GM23338 (cell line): ENCODE measurements at regions not wholly inside any gene's neighbourhood (a gene's known extent, or its start where the extent isn't known, plus 50 kb on each side); places are given as distances from the start of the nearest gene placed in this dataset.

Source experiments
- ATAC-seq: fragments of 200-7000 bp; cut with Tn5 transposase; 3 replicates; pipeline ENCODE4 v1.9.1; 2020
- DNase-seq: peaks from one replicate; pipeline ENCODE4 v3.0.0-alpha.2; 2015; ENCODE audit warnings: low spot score
- H2AFZ ChIP-seq: fragments of 200-600 bp; sonication (generic); 2 replicates; pipeline ENCODE4 v1.8.0; 2016; ENCODE audit warnings: antibody characterized with exemption, mild to moderate bottlenecking, moderate library complexity
- H3F3A ChIP-seq: fragments of 200-600 bp; sonication (generic); replicated peaks from 2 replicates; pipeline ENCODE4 v1.8.0; 2017; ENCODE audit warnings: antibody characterized with exemption, mixed run types, low read depth
- H3K27ac ChIP-seq: fragments of 200-600 bp; sonication (generic); 2 replicates; pipeline ENCODE4 v1.6.1; 2016; ENCODE audit warnings: low read depth
- H3K27me3 ChIP-seq: fragments of 200-600 bp; sonication (generic); 2 replicates; pipeline ENCODE4 v1.8.0; 2016; ENCODE audit warnings: mild to moderate bottlenecking, mixed run types, moderate library complexity; ENCODE audit not compliant: insufficient read depth
- H3K36me3 ChIP-seq: fragments of 200-600 bp; sonication (generic); 2 replicates; pipeline ENCODE4 v1.8.0; 2016; ENCODE audit warnings: mild to moderate bottlenecking; ENCODE audit not compliant: insufficient read depth
- H3K4me1 ChIP-seq: fragments of 200-600 bp; sonication (generic); 2 replicates; pipeline ENCODE4 v1.8.0; 2016; ENCODE audit warnings: mild to moderate bottlenecking, moderate library complexity; ENCODE audit not compliant: insufficient read depth
- H3K4me2 ChIP-seq: fragments of 200-600 bp; sonication (generic); 2 replicates; pipeline ENCODE4 v1.7.1; 2017; ENCODE audit warnings: mixed run types
- H3K4me3 ChIP-seq: fragments of 200-600 bp; sonication (generic); 2 replicates; pipeline ENCODE4 v1.6.1; 2016; ENCODE audit warnings: mixed run types
- H3K79me2 ChIP-seq: fragments of 200-600 bp; sonication (generic); replicated peaks from 2 replicates; pipeline ENCODE4 v1.8.0; 2017; ENCODE audit warnings: mild to moderate bottlenecking; ENCODE audit not compliant: insufficient read depth
- H3K9me2 ChIP-seq: fragments of 200-600 bp; sonication (generic); 2 replicates; pipeline ENCODE4 v1.8.0; 2017; ENCODE audit not compliant: insufficient read depth
- H4K20me1 ChIP-seq: fragments of 200-600 bp; sonication (generic); replicated peaks from 2 replicates; pipeline ENCODE4 v1.8.0; 2017; ENCODE audit warnings: mild to moderate bottlenecking; ENCODE audit not compliant: insufficient read depth
- H3K27ac Mint-ChIP-seq: 2 replicates; pipeline ENCODE4 v1.8.0; 2020; ENCODE audit warnings: inconsistent platforms, mild to moderate bottlenecking, moderate library complexity, mixed read lengths
- H3K27me3 Mint-ChIP-seq: 3 replicates; pipeline ENCODE4 v1.8.0; 2022; ENCODE audit warnings: low read depth, mild to moderate bottlenecking, moderate library complexity, mixed read lengths, inconsistent platforms; ENCODE audit not compliant: insufficient read depth, poor library complexity
- H3K36me3 Mint-ChIP-seq: 3 replicates; pipeline ENCODE4 v1.8.0; 2021; ENCODE audit warnings: low read depth, mild to moderate bottlenecking, inconsistent platforms, moderate library complexity, mixed read lengths
- H3K4me1 Mint-ChIP-seq: 3 replicates; pipeline ENCODE4 v1.8.0; 2020; ENCODE audit warnings: mild to moderate bottlenecking, inconsistent platforms, mixed read lengths
- H3K4me3 Mint-ChIP-seq: 3 replicates; pipeline ENCODE4 v1.8.0; 2021; ENCODE audit warnings: moderate library complexity, mild to moderate bottlenecking, inconsistent platforms, mixed read lengths
- H3K9me3 Mint-ChIP-seq: 3 replicates; pipeline ENCODE4 v1.8.0; 2020; ENCODE audit warnings: moderate library complexity, mild to moderate bottlenecking, inconsistent platforms, mixed read lengths
- EZH2 ChIP-seq: fragments of 200-600 bp; sonication (generic); IDR thresholded peaks from one replicate; pipeline ENCODE4 v1.8.0; 2017; ENCODE audit warnings: antibody characterized with exemption, mild to moderate bottlenecking, low read depth; ENCODE audit not compliant: unreplicated experiment
- EZH2phosphoT487 ChIP-seq: fragments of 200-600 bp; sonication (generic); IDR thresholded peaks from one replicate; pipeline ENCODE4 v1.8.1; 2018; ENCODE audit warnings: antibody characterized with exemption; ENCODE audit not compliant: unreplicated experiment
- JUNB ChIP-seq: IDR thresholded peaks from one replicate; pipeline ENCODE4 v1.6.1; 2016; ENCODE audit warnings: antibody characterized with exemption; ENCODE audit not compliant: unreplicated experiment
- POLR2AphosphoS5 ChIP-seq: IDR thresholded peaks from 2 replicates; pipeline ENCODE4 v1.6.1; 2016; ENCODE audit warnings: antibody characterized with exemption, low read depth
- ZNF114 ChIP-seq: fragments of 250-450 bp; sonication (Bioruptor Pico); IDR thresholded peaks from 2 replicates; pipeline ENCODE4 v1.5.0; 2020; ENCODE audit warnings: mild to moderate bottlenecking, moderate library complexity
- TF ChIP-seq, protein P1 (sequence below), 2 experiments: fragments of 200-600 bp in 1 of 2; sonication (generic) in 1 of 2; conservative IDR thresholded peaks; 2 replicates each; pipeline versions ENCODE4 v1.5.1 to v1.6.1; 2016 to 2017; ENCODE audit warnings: antibody characterized with exemption in 2 of 2, low read depth in 2 of 2, mild to moderate bottlenecking in 2 of 2, moderate library complexity in 1 of 2
- TF ChIP-seq, protein P2 (sequence below): IDR thresholded peaks from one replicate; pipeline ENCODE4 v1.6.1; 2018; ENCODE audit warnings: antibody characterized with exemption; ENCODE audit not compliant: unreplicated experiment

- H3K4me1 Mint-ChIP-seq = peaks cover 2% of the 10 kb centered on the region; the same call in 1 of the 3 replicates
- no peak overlapping the region for H3K27ac Mint-ChIP-seq
- TF ChIP-seq POLR2AphosphoS5 = no peak
- TF ChIP-seq, protein P1, sequence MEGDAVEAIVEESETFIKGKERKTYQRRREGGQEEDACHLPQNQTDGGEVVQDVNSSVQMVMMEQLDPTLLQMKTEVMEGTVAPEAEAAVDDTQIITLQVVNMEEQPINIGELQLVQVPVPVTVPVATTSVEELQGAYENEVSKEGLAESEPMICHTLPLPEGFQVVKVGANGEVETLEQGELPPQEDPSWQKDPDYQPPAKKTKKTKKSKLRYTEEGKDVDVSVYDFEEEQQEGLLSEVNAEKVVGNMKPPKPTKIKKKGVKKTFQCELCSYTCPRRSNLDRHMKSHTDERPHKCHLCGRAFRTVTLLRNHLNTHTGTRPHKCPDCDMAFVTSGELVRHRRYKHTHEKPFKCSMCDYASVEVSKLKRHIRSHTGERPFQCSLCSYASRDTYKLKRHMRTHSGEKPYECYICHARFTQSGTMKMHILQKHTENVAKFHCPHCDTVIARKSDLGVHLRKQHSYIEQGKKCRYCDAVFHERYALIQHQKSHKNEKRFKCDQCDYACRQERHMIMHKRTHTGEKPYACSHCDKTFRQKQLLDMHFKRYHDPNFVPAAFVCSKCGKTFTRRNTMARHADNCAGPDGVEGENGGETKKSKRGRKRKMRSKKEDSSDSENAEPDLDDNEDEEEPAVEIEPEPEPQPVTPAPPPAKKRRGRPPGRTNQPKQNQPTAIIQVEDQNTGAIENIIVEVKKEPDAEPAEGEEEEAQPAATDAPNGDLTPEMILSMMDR (conservative IDR thresholded peaks at IDR 0.05; ENCODE audit: low read depth in 2 of 2) = peak; percentile 38 to 59; a peak in 3 of 4 replicates
- no peaks in the 10 kb centered on the region for H3K9me2 ChIP-seq
- DNase-seq (peak; percentile 10), ATAC-seq (peak; percentile 24; the same call in 1 of the 3 replicates)
- no peaks in the 10 kb centered on the region for H3K79me2 ChIP-seq
- H3K4me2 ChIP-seq = no peak overlapping the region
- no peaks in the 10 kb centered on the region for H3K4me1 ChIP-seq
- no peaks in the 10 kb centered on the region for H4K20me1 ChIP-seq
- H3K4me3 ChIP-seq = no peak overlapping the region
- no peaks in the 10 kb centered on the region for H3K27me3 Mint-ChIP-seq
- H3K27ac ChIP-seq = no peak overlapping the region
- no peak overlapping the region for H3K4me3 Mint-ChIP-seq
- no peak overlapping the region; the same call in 1 of the 2 replicates for H2AFZ ChIP-seq
- no peaks in the 10 kb centered on the region for H3F3A ChIP-seq
- H3K27me3 ChIP-seq = no peaks in the 10 kb centered on the region
- no peaks in the 10 kb centered on the region for H3K36me3 Mint-ChIP-seq
- H3K9me3 Mint-ChIP-seq = no peaks in the 10 kb centered on the region; the same call in 2 of the 3 replicates
- no peaks in the 10 kb centered on the region for H3K36me3 ChIP-seq
Measured at GRCh38 chr2:180359522-180360282, 352.6 kb upstream of the CWC22 start.

DNA sequence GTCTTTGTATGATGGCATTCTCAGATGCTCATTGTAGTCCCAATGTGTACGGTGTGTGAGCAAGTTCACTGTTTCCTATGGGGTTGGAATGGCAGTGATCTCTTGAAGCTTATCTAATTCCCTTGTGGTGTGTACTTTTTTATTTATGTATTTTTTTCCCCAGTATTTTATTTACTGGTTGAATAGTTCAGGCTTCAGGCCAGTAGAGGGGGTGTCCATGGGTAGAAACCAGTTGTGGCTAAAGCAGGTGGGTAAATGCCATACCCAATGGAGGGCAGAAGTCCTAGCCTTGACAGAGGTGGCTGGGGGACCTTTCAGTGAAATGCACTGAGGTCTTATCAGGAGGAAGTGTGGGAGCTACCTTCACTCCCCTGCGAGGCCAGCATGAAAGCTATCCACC lies 351.4 kb upstream of the CWC22 start:
- Histone ChIP-seq H3K4me1 (peaks cover under 1% of the 10 kb centered on the region; the same call in 1 of the 2 replicates), H3F3A (no peaks in the 10 kb centered on the region), H3K4me2 (no peak overlapping the region), H3K27me3 (no peaks in the 10 kb centered on the region), H3K9me2 (no peaks in the 10 kb centered on the region), H3K27ac (no peak overlapping the region), H3K79me2 (no peaks in the 10 kb centered on the region), H2AFZ (no peak overlapping the region), H3K4me3 (no peak overlapping the region), H3K36me3 (no peaks in the 10 kb centered on the region), H4K20me1 (no peaks in the 10 kb centered on the region)
- Mint-ChIP-seq H3K9me3 (no peaks in the 10 kb centered on the region), H3K27me3 (no peaks in the 10 kb centered on the region), H3K4me1 (peaks cover 2% of the 10 kb centered on the region; the same call in 2 of the 3 replicates), H3K4me3 (no peak overlapping the region), H3K36me3 (no peaks in the 10 kb centered on the region), H3K27ac (no peak overlapping the region)
- no peak for ATAC-seq
- DNase-seq = no peak
- no peak for TF ChIP-seq EZH2
- TF ChIP-seq, protein P1 (conservative IDR thresholded peaks at IDR 0.05; ENCODE audit: low read depth in 2 of 2) = peak; percentile 23 to 32; a peak in 1 of 4 replicates

- H3K4me3 ChIP-seq = no peak overlapping the region
- no peak for DNase-seq
- no peak for ATAC-seq
- H3K9me3 Mint-ChIP-seq = no peaks in the 10 kb centered on the region
- no peak overlapping the region for H3K4me3 Mint-ChIP-seq
- H3F3A ChIP-seq = no peaks in the 10 kb centered on the region
- no peak overlapping the region for H3K4me2 ChIP-seq
- H3K4me1 Mint-ChIP-seq = peaks cover 12% of the 10 kb centered on the region
- H3K36me3 Mint-ChIP-seq = no peaks in the 10 kb centered on the region
- no peak overlapping the region for H3K27ac ChIP-seq
- no peaks in the 10 kb centered on the region for H3K27me3 Mint-ChIP-seq
- no peaks in the 10 kb centered on the region for H3K9me2 ChIP-seq
- no peaks in the 10 kb centered on the region for H3K79me2 ChIP-seq
- H3K27ac Mint-ChIP-seq = no peak overlapping the region
- peaks cover 9% of the 10 kb centered on the region; the same call in 1 of the 2 replicates for H3K4me1 ChIP-seq
- H4K20me1 ChIP-seq = no peaks in the 10 kb centered on the region
- H3K36me3 ChIP-seq = no peaks in the 10 kb centered on the region
- no peak overlapping the region for H2AFZ ChIP-seq
- H3K27me3 ChIP-seq = no peaks in the 10 kb centered on the region
- TF ChIP-seq POLR2AphosphoS5 = no peak
- TF ChIP-seq EZH2phosphoT487 = no peak
- TF ChIP-seq, protein P2, sequence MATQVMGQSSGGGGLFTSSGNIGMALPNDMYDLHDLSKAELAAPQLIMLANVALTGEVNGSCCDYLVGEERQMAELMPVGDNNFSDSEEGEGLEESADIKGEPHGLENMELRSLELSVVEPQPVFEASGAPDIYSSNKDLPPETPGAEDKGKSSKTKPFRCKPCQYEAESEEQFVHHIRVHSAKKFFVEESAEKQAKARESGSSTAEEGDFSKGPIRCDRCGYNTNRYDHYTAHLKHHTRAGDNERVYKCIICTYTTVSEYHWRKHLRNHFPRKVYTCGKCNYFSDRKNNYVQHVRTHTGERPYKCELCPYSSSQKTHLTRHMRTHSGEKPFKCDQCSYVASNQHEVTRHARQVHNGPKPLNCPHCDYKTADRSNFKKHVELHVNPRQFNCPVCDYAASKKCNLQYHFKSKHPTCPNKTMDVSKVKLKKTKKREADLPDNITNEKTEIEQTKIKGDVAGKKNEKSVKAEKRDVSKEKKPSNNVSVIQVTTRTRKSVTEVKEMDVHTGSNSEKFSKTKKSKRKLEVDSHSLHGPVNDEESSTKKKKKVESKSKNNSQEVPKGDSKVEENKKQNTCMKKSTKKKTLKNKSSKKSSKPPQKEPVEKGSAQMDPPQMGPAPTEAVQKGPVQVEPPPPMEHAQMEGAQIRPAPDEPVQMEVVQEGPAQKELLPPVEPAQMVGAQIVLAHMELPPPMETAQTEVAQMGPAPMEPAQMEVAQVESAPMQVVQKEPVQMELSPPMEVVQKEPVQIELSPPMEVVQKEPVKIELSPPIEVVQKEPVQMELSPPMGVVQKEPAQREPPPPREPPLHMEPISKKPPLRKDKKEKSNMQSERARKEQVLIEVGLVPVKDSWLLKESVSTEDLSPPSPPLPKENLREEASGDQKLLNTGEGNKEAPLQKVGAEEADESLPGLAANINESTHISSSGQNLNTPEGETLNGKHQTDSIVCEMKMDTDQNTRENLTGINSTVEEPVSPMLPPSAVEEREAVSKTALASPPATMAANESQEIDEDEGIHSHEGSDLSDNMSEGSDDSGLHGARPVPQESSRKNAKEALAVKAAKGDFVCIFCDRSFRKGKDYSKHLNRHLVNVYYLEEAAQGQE = no peak
- TF ChIP-seq ZNF114 (CRISPR knock-in tag) = no peak
- no peak for TF ChIP-seq JUNB
Measured at GRCh38 chr2:180356676-180357075, 349.6 kb upstream of the CWC22 start.
